ENCODE measurements at regions not wholly inside any gene's neighbourhood (a gene's known extent, or its start where the extent isn't known, plus 50 kb on each side); places are given as distances from the start of the nearest gene placed in this dataset.

- DNase-seq (ENCODE audit: low read depth, low spot score) (no peak), FAIRE-seq (no peak), ATAC-seq (no peak)
- Histone ChIP-seq H3K4me1 (ENCODE audit: control insufficient read depth, insufficient read depth, low read length) (no peaks in the 10 kb centered on the region), H3K27me3 (replicated peaks in 1 of 2; ENCODE audit: control insufficient read depth in 2 of 2, insufficient read depth in 2 of 2, low read length in 1 of 2) (no peaks in the 10 kb centered on the region), H4K20me1 (ENCODE audit: control insufficient read depth, insufficient read depth) (no peaks in the 10 kb centered on the region), H3K4me3 (no peak overlapping the region), H2AFZ (ENCODE audit: control insufficient read depth, low read depth, low read length) (no peak overlapping the region), H3K27ac (ENCODE audit: control insufficient read depth, insufficient read depth) (no peak overlapping the region), H3K79me2 (ENCODE audit: control insufficient read depth, insufficient read depth, low read length) (no peaks in the 10 kb centered on the region), H3K9ac (ENCODE audit: control insufficient read depth, insufficient read depth, low read length) (no peak overlapping the region), H3K36me3 (ENCODE audit: control insufficient read depth in 2 of 2, insufficient read depth in 2 of 2, low read length in 1 of 2) (no peaks in the 10 kb centered on the region), H3K9me3 (replicated peaks; ENCODE audit: control insufficient read depth, insufficient read depth, low read length) (no peaks in the 10 kb centered on the region), H3K4me2 (ENCODE audit: control insufficient read depth, insufficient read depth) (no peak overlapping the region)
- in situ Hi-C loops (cut with MboI) (no loop called here), intact Hi-C loops (cut with micrococcal nuclease; ENCODE audit: unreplicated experiment) (no loop called here)
- no peak for TF ChIP-seq FOXK2 (IDR thresholded peaks at IDR 0.05)
- no peak for TF ChIP-seq EP300 (IDR thresholded peaks at IDR 0.05; ENCODE audit: borderline replicate concordance in 1 of 2, control insufficient read depth in 1 of 2, low read depth in 2 of 2, low read length in 2 of 2)
- TF ChIP-seq IRF3 (IDR thresholded peaks at IDR 0.05), result no peak
- no peak for TF ChIP-seq PAX8 (IDR thresholded peaks at IDR 0.05)
- no peak for TF ChIP-seq BMI1 (IDR thresholded peaks at IDR 0.05; ENCODE audit: borderline replicate concordance)
- no peak for TF ChIP-seq YBX1 (IDR thresholded peaks at IDR 0.05)
- no peak for TF ChIP-seq SIX5 (IDR thresholded peaks at IDR 0.05; ENCODE audit: low read depth, low read length, severe bottlenecking)
- TF ChIP-seq SREBF2 (IDR thresholded peaks at IDR 0.05; ENCODE audit: low read length), result no peak
- TF ChIP-seq HDAC6 (IDR thresholded peaks at IDR 0.05; ENCODE audit: unreplicated experiment), result no peak
- TF ChIP-seq ZNF274 (IDR thresholded peaks at IDR 0.05; ENCODE audit: insufficient read depth, insufficient read length), result no peak
- TF ChIP-seq IKZF2 (IDR thresholded peaks at IDR 0.05), result no peak
- TF ChIP-seq HCFC1 (IDR thresholded peaks at IDR 0.05; ENCODE audit: low read length), result no peak
- TF ChIP-seq RCOR1 (conservative IDR thresholded peaks at IDR 0.05; ENCODE audit: low read depth, low read length), result no peak
- no peak for TF ChIP-seq CREB1 (IDR thresholded peaks at IDR 0.05; ENCODE audit: low read depth)
- RAD21 ChIA-PET (ENCODE audit: unreplicated experiment), result no interaction called here
- POLR2A ChIA-PET, result no interaction called here
- CTCF ChIA-PET, result interaction anchor here (2.3 kb wide), 1 partner anchor 30 kb away, joined by 5 read pairs; no protein-coding TSS in a partner anchor
- 42% methylated on average over 5 of the region's 5 CpGs for WGBS (ENCODE audit: insufficient coverage, insufficient replicate concordance, low lambda C conversion rate, missing lambda C conversion rate)
- BruUV-seq (replicated peaks), result no TSS peak
- SMC1A ChIA-PET (ENCODE audit: uncharacterized antibody, unreplicated experiment), result no interaction called here
Measured at GRCh38 chr4:44554768-44555167, 96.7 kb downstream of the YIPF7 start.

Measured in GM12878 (cell line).